Upper lobe of right lung (tissue), 1 donor: ENCODE measurements at regions not wholly inside any gene's neighbourhood (a gene's known extent, or its start where the extent isn't known, plus 50 kb on each side); places are given as distances from the start of the nearest gene placed in this dataset.

ENCODE experiments used
- ATAC-seq: fragments of 200-7000 bp; cut with Tn5 transposase; one replicate; pipeline ENCODE4 v1.9.1; 2020; ENCODE audit warnings: mild to moderate bottlenecking, moderate library complexity
- DNase-seq: peaks from one replicate; pipeline ENCODE4 v3.0.0-alpha.2; 2020
- H3K27ac ChIP-seq: fragments of 200-600 bp; one replicate; pipeline ENCODE4 v1.8.0; 2022
- H3K27me3 ChIP-seq: fragments of 200-600 bp; one replicate; pipeline ENCODE4 v1.8.0; 2022; ENCODE audit warnings: mild to moderate bottlenecking
- H3K36me3 ChIP-seq: fragments of 200-600 bp; one replicate; pipeline ENCODE4 v1.8.0; 2022
- H3K4me1 ChIP-seq: fragments of 200-600 bp; one replicate; pipeline ENCODE4 v1.8.0; 2022
- H3K4me3 ChIP-seq: fragments of 200-600 bp; one replicate; pipeline ENCODE4 v1.8.0; 2022; ENCODE audit warnings: mild to moderate bottlenecking
- H3K9me3 ChIP-seq: fragments of 200-600 bp; one replicate; pipeline ENCODE4 v1.8.0; 2022
- CTCF ChIP-seq: fragments of 200-600 bp; IDR thresholded peaks from one replicate; pipeline ENCODE4 v1.8.0; 2022; ENCODE audit warnings: antibody characterized with exemption
- intact Hi-C: fragments of 100-400 bp; cut with DNase I; formaldehyde crosslinking; loops from one replicate; pipeline ENCODE4 v1.11.0; 2022
- donor health status: DM: no; HTN: yes; CAD: no; lungs with severe emphysema.

- no peaks in the 10 kb centered on the region for H3K27me3 ChIP-seq
- ATAC-seq (no peak), DNase-seq (no peak)
- H3K4me3 ChIP-seq: no peak overlapping the region
- no peak for TF ChIP-seq CTCF
- intact Hi-C loops: no loop called here
- no peaks in the 10 kb centered on the region for H3K9me3 ChIP-seq
- no peaks in the 10 kb centered on the region for H3K36me3 ChIP-seq
- H3K4me1 ChIP-seq: no peaks in the 10 kb centered on the region
- H3K27ac ChIP-seq: no peak overlapping the region
Measured at GRCh38 chr9:7957803-7958202, 158.2 kb upstream of the DMAC1 start.

- DNase-seq: no peak
- no peak overlapping the region for H3K27ac ChIP-seq
- H3K27me3 ChIP-seq: no peaks in the 10 kb centered on the region
- no peaks in the 10 kb centered on the region for H3K36me3 ChIP-seq
- TF ChIP-seq CTCF: no peak
- H3K4me3 ChIP-seq: no peak overlapping the region
- no peak for ATAC-seq
- intact Hi-C loops: no loop called here
- H3K9me3 ChIP-seq: no peaks in the 10 kb centered on the region
- no peaks in the 10 kb centered on the region for H3K4me1 ChIP-seq
Measured at GRCh38 chr9:7947577-7947976, 148.0 kb upstream of the DMAC1 start.

GRCh38 chr9:7946458-7946857, 146.9 kb upstream of the DMAC1 start:
- Histone ChIP-seq H3K4me3 (no peak overlapping the region), H3K36me3 (no peaks in the 10 kb centered on the region), H3K27me3 (no peaks in the 10 kb centered on the region), H3K27ac (no peak overlapping the region), H3K4me1 (no peaks in the 10 kb centered on the region), H3K9me3 (no peaks in the 10 kb centered on the region)
- no peak for DNase-seq
- intact Hi-C loops: no loop called here
- no peak for TF ChIP-seq CTCF
- no peak for ATAC-seq

GRCh38 chr9:7944572-7944971, 145.0 kb upstream of the DMAC1 start:
- H3K36me3 ChIP-seq: no peaks in the 10 kb centered on the region
- H3K4me1 ChIP-seq: no peaks in the 10 kb centered on the region
- ATAC-seq: no peak
- intact Hi-C loops: no loop called here
- H3K4me3 ChIP-seq: no peak overlapping the region
- no peak for TF ChIP-seq CTCF
- H3K27ac ChIP-seq: no peak overlapping the region
- no peaks in the 10 kb centered on the region for H3K9me3 ChIP-seq
- H3K27me3 ChIP-seq: no peaks in the 10 kb centered on the region
- DNase-seq: no peak

- intact Hi-C loops: no loop called here
- no peak for TF ChIP-seq CTCF
- Histone ChIP-seq H3K36me3 (no peaks in the 10 kb centered on the region), H3K27me3 (no peaks in the 10 kb centered on the region), H3K27ac (no peak overlapping the region), H3K4me3 (no peak overlapping the region), H3K4me1 (peaks cover 6% of the 10 kb centered on the region), H3K9me3 (no peaks in the 10 kb centered on the region)
- no peak for ATAC-seq
- DNase-seq: no peak
Measured at GRCh38 chr9:7937761-7938491, 138.3 kb upstream of the DMAC1 start.

GRCh38 chr9:7936996-7937395, 137.4 kb upstream of the DMAC1 start:
- DNase-seq: no peak
- intact Hi-C loops: no loop called here
- Histone ChIP-seq H3K4me3 (no peak overlapping the region), H3K4me1 (peaks cover 6% of the 10 kb centered on the region), H3K27me3 (no peaks in the 10 kb centered on the region), H3K27ac (no peak overlapping the region), H3K36me3 (no peaks in the 10 kb centered on the region), H3K9me3 (no peaks in the 10 kb centered on the region)
- no peak for TF ChIP-seq CTCF
- ATAC-seq: no peak
